ENCODE measurements at regions not wholly inside any gene's neighbourhood (a gene's known extent, or its start where the extent isn't known, plus 50 kb on each side); places are given as distances from the start of the nearest gene placed in this dataset.
"Not testable (repeated sequence)": the region's sequence is repeated elsewhere in the genome, so short reads cannot be mapped to it uniquely, and the experiment has no call there.

DNA sequence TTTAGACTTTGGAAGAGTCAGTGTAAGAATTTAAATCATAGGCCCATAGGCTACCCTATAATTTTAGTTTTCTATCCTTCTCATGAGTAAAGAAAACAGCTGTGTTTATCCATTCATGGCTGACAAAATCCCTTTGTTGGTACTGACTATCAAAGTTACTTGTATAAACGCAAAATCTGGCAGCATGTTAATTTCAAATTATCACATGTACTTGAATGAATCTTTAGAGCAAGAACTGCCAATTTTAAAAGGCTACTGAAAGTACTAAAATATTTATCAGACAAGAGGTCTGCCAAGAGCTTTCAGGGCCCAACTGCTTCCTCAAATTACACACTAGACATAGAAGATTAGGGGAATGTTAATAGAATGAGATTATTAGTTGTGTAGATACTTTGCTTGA is 66.6 kb downstream of the MYL12B start:
- DNase-seq: no peak

DNA sequence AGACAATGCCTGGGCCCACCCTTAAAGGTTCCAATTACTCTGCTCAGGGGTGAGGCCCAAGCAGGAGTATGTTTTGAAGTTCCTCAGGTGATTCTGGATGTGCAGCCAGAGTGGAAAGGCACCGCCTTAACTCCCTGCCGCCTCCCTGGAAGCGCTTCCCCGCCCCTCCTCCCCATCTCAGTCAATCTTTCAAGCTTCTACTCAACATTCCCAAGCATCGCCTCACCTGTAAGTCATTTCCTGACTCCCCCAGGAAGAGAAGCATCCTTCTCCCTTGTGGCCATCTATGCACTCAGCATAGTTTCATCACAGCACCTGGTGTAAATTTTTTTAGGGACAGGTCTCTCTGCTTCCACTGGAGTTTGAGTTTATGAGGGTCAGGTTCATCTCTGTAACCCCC is 67.5 kb downstream of the MYL12B start:
- DNase-seq: no peak

DNA sequence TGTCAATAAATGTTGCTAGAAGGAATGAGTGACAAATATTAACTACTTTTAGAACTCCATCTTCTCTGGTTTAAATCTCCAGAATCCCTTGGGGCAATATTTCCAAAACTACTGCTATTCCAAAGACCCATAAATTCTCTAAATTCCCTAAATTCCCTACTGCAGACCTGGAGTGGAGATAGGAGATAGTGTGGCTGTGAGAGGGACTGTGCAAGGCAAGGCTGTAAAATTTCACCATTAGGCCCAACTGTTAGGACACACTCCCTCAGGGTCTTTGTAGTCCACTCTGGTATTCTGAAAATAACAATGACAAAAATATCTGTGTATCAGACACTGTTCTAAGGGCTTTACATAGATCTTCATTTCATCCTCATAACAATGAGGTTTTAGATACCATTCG is 67.9 kb downstream of the MYL12B start:
- no peak for DNase-seq

DNA sequence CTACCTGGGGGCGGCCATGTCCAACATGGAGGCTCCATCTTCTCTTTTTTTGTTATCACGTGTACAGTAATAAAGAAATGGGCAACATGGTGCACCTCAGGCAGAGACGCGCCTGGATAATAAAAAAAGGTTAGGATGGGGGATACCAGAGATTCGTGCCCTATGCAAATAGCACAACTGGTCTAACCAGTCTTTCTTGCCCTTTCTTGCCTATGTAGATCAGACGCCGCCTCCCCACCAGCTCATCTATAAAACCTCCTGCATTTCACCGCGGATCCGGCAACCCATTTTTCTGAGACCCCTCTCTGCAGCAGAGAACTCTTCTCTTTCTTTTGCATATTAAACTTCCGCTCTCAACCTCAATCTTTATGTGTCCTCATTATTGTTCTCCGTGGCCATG is 68.7 kb downstream of the MYL12B start:
- DNase-seq: no peak

DNA sequence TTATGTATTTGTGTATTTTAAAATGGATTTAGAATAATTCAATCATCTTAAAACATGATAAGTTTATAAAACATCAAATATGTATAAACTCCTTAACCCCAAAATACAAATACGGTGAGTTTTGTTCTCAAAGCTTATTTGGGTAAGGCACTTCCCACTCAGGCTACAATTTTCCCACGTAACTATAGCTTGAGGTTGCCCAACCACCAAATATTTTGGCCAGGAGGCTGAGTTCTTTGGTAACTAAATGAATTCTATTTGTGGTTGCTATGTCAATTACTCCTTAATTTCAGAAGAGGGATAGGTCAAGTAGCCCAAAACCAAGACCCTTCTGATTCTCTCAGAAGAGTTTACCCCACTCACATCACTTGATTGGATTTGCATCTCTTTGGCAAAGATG is 70.4 kb downstream of the MYL12B start:
- DNase-seq: no peak

DNA sequence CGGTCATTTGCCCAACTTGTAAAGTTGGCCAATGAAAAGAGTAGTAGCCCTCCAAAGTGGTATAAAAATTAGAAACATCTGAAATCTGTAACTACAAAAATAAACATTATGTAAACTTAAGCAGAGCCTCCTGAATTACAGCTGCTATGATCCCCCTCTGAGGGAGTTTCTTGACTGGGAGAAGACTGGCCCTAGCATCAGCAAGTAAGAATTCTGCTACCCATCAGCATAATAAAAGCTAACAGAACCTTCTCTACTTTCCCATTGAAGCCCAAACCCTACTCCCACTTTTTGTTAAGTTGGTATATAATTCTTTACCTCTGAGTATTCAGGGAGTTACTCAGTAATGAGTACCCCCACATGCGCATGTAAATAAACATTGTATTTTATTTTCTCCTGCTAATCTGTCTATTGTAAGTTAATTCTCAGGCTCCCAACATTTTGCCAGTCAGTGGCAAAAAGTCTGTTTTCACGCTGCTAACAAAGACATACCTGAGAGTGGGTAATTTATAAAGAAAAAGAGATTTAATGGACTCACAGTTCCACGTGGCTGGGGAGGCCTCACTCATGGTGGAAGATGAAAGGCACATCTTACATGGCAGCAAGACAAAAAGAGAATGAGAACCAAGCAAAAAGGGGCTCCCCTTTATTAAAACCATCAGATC is 71.3 kb downstream of the MYL12B start:
- DNase-seq: no peak

DNA sequence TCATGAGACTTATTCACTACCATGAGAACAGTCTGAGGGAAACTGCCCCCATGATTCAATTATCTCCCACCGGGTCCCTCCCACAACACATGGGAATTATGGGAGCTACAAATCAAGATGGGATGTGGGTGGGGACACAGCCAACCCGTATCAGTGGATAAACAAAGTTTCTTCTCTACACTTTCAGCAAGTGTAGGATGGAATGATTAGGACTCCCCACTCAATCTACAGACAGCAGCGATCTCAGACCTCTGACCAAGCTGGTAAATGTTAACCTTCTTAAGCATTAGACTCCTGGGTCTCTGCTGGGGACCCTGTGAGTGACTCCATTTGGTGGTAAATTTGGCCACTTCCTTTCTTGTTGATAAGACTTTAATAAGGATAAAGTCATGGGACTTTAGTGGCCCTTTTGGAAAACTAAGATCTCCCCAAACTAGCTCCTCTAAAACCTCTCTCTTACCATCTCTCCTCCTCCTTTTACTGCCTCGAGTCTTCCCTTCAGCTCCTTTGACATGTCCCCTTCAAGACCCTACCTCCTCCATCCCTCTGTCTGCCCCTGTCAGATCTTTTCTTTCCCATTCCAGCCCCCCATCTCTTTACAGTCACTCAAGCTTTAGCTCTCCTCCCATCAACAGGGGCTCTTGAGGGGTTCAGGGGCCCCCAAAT is 71.9 kb downstream of the MYL12B start:
- DNase-seq: no peak

DNA sequence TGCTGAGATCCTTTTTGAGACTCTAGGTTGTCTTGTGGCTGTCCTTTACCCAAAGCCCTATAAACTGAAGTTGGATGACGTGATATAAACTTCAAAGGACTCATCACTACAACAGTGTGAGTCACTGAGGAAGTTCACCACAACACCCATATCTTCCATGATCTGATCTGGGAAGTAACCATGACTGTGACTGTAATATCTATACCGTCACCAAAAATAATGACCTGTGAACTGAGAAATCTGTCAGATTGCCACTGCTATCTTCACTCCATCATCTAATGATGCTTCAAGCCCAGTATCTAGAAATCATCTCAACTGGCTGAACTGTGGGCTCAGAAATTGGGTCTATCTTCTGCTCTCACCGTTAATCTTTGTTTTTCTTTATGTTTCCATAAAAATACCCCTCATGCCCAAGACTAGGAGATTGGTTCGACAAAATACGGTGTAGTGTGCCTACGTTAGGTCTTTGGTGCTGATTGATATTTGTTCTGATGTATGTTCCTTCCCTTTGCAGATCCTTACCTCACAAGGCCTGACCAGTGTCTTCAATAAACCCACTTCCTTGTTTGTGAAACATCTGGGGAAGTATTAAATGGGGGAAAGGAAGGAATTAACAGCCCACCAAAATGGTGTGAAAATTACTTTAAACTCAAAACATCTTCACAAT is 78.2 kb downstream of the MYL12B start:
- no peak for DNase-seq

DNA sequence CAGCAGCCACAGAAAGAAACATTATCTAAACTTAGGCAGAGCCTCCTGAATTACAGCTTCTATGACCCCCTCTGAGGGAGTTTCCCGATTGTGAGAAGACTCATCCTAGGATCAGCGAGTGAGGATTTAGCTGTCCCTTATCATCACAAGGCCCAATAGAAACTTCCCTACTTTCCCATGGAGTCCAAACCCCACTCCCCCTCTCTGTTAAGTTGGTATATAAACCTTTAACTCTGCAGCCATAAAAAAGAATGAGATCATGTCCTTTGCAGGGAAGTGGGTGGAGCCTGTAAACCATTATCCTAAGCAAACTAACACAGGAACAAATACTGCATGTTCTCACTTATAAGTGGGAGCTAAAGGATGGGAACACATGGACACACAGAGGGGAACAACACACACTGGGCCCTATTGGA is 78.8 kb downstream of the MYL12B start:
- DNase-seq: no peak

DNA sequence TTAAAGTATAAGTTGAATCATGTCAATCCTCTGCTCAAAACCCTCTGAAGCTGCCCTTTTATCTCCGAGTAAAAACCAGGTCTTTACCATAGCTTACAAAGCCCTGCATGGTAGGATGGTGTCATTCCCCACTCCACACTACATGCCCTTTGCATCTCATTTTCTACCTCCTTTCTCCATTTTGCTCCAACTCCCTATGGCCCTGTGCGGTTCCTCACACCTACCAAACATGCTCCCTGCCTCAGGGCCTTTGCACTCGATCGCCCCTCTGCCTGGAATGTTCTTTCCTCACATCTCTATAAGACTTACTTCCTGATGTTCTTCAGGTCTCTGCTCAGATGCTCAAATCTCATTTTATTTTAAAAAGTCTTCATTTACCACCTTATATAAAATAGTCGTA is 80.7 kb downstream of the MYL12B start:
- no peak for DNase-seq

DNA sequence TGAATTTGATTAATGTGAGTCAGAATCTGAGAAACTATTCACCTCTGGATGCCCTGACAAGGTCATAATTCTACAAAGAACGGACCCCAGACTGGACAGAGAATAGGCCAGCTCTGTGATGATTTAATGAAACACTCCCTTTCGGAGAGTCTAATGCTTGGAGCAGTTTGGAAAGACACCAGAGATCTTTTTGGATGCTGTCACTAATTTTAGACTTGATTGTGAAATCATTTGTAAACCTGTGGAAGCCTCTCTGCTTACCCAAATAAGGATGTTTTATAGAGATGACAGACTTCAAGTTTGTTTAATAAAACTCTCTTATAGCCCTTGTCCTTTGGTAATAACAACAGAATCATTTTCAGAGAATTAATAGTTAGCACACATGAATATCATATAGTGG is 83.5 kb downstream of the MYL12B start:
- DNase-seq: no peak

DNA sequence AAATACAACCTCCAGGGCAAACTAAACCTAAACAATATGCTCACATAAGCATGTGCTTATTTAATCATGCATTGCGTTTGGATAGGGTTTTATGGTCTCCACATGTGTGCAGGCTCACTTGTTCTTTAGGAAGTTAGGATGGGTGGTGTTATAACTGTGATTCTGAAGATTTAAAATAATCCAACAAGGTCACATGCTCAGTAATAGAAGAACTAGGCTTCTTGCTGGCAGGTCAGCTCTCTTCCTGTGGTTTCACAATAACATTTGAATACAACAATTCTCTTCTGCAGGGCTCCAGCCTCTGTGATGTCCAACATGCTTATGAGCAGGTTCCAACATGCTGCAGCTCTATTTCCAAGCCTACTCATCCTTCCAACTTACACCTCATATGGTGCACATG is 84.0 kb downstream of the MYL12B start:
- DNase-seq: no peak

DNA sequence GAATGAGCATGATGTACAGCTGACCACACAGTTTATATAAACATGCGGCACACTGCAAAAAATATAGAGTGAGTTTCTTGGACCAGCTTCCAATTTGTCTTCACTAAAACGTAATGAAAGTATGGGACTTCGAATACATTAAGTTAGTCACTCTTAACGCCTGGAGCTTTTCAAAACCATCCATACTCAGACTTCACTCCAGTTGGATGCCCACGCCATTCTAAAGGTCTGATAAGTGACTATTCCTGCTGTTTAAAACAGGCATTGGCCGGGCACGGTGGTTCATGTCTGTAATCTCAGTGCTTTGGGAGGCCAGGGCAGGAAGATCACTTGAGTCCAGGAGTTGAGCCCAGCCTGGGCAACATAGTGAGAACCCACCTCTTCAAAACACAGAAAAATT is 84.6 kb downstream of the MYL12B start:
- no peak for DNase-seq

DNA sequence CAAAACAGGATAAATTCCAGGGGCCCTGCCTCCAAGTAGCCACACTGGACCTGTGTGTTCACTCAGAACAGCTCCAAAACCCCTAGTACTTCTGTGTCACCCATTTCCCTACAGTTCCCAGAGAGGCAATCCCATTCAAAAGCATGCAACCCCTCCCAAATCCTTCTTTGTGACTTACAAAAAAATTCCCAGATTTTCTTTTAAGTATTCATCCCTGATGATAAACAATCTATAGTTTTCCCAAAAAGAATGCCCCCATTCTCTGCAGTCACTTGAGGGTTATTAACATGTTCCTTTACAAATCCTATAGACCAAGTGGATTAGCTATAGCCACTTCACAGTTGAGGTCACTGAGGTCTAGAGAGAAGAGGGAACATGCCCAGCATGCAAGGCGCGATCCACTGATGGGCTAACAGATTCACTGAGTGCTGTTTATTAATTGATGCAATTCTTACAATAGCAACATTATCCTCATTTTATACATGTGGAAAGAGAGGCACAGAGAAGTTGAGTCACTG is 85.4 kb downstream of the MYL12B start:
- DNase-seq: no peak

DNA sequence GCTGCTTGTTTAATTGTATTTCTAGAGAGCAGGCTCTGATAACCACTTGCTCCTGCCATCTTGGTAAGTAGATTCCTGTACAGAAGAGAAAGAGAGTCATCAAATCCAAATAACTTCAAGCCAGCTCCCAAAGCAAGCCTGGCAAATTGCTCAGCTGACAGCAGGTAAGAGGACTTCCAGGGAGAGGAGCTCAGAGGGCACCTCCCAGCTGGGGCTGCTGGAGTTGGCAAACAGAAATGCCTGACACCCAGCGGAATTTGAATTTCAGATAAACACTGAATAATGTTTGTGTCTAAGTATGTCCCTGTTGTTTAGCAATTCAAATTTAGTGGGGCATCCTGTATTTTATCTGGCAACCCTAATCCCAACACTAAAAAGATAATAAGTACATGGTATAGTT is 86.2 kb downstream of the MYL12B start:
- DNase-seq: no peak

DNA sequence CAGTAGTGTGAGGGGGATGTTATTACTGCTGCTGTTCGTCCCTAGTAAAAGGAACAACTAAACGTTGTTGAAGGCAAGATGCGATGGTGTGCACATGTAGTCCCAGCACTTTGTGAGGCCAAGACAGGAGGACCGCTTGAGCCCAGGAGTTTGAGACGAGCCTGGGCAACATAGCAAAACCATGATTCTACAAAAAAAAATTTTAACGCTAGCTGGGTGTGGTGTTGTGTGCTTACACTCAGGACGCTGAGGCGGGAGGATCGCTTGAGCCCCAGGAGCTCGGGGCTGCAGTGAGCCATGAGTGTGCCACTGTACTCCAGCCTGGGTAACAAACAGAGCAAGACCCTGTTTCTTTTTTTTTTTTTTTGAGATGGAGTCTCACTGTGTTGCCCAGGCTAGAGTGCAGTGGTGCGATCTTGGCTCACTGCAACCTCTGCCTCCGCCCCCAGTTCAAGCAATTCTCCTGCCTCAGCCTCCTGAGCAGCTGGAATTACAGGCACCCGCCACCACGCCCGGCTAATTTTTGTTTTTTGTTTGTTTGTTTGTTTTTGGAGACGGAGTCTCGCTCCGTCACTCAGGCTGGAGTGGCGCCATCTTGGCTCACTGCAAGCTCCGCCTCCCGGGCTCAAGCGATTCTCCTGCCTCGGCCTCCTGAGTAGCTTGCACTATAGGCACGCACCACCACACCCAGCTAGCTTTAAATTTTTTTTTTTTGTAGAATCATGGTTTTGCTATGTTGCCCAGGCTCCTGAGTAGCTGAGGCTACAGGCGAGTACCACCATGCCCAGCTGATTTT is 87.3 kb downstream of the MYL12B start:
- not testable (repeated sequence) for DNase-seq

DNA sequence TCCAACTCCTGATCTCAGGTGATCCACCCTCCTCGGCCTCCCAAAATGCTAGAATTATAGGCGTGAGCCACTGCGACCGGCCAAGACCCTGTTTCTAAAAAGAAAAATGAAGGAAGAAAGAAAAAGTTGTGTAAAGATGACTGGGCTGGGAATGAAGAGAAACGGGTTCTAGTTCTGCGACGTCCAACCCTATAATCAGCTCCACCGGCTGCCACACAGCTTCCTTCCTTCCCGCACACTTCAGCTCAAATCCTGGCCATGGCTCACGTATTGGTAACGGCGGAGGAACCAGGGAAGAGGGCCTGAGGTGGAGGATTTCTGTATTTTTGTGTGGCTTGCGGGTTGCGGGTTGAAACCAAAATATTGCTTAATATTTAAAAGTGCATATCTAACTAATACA is 88.1 kb downstream of the MYL12B start:
- no peak for DNase-seq

DNA sequence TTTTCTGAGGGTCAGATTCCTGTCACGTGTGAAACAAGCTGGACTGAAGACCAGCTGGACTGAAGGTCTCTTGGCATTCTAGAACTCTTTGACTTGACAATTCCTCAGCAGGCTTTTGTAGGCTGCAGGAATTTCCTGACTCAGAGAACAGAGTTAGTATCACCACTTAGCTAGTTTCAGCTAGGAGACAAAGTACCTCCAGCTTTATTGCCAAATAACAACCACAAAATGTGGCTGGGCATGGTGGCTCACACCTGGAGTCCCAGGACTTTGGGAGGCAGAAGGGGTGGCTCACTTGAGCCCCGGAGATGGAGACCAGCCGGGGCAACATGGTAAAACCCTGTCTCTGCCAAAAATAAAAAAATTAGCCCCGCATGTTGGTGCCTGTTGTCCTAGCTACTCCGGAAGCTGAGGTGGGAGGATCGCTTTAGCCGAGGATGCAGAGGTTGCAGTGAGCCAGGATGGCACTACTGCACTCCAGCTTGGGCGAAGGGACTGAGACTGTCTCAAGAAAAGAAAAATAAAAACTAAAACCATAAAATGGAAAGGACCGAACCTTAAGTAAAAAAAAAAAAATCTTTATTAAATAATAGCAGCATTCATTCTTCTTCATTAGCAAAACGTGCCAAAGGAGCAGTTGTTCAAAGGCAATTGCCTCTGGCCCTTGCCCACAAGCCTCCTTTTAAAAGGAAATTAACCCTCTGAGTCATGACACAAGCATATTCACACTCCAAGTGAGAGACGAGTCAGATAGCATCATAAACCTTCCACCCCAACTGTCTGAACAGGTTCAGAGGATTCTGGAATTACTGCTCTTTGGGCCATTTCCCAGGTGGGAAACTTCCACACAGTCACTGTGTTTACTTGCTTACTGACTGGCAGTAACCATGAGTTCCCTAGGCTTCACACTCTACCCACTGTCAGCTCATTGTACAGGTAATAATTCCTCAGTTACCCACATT is 88.9 kb downstream of the MYL12B start:
- DNase-seq: no peak

DNA sequence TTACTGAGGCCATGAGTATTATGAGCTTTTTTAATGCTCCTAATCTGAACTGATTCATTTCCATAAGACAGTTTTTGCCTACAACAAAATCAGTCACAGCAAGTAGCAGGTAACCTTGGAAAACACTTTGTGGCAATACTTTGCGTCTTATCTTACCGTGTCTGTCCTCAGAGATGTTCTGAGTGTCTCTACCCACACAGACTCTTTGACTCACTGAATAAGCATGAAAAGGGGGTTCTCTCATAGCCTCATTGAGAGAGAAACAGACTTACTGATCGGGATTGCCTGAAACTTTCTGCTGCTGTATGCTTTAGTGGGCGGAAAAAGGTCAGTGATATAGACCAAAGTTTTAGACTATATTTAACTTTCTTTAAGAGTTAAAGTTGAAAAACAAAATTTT is 92.6 kb downstream of the MYL12B start:
- DNase-seq: no peak

DNA sequence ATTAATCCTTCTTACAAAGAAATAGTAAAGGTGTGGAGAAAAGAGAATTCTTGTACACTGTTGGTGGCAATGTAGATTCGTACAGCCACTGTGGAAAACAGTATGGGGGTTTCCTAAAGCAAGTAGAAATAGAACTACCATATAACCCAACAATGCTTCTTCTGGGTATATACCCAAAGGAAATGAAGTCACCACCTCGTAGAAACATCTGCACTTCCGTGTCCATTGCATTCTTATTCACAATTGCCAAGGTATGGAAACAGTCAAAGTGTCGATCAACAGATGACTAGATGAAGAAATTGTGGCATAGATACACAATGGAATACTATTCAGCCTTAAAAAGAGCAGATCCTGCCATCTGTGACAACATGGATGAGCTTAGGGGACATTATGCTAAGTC is 93.4 kb upstream of the TGIF1 start:
- DNase-seq: peak; percentile 20

DNA sequence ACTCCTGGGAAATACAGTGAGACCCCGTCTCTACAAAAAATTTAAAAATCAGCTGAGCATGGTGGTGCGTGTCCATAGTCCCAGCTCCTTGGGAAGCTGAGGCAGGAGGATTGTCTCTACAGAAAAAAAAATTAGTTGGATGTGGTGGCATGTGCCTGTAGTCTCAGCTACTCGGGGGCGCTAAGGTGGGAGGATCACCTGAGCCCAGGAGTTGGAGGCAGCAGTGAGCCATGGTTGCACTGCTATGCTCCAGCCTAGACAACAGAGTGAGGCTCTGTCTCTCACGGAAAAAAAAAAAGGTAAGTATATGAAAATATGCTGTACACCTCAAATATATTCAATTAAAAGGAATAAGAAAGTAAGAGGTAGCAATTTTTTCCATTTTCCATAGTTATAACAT is 92.5 kb upstream of the TGIF1 start:
- no peak for DNase-seq

DNA sequence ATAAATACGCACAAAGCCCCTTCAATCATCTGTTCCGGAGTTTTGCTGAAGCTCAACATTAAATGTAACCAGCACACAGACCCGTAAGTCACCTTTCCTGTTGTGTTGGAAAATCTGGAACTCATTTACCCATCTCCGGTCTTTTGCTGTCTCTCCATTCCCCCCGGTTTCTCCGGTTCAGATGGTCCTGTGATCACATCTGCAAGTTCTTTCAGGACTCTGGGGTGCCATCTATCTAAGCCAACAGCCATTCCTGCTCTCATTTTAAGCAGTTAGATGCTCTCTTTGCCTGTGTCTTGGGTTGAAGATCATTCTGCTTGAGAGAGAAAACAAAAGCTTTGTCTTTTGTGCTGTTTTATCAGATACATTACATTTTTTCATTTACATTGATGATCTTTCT is 91.7 kb upstream of the TGIF1 start:
- no peak for DNase-seq

Data from CD4-positive, alpha-beta T cell treated with Interleukin-17A for 1 hour (primary cell).